Adrenal gland (tissue), 5 donors: ENCODE measurements at regions not wholly inside any gene's neighbourhood (a gene's known extent, or its start where the extent isn't known, plus 50 kb on each side); places are given as distances from the start of the nearest gene placed in this dataset.

ENCODE experiments used
- POLR2A ChIP-seq, 2 donors: fragments of 450-650 bp; IDR thresholded peaks; one replicate each; pipeline ENCODE4 v1.6.1; 2017; ENCODE audit warnings: antibody characterized with exemption in 2 of 2, mild to moderate bottlenecking in 2 of 2, moderate library complexity in 1 of 2
- TF ChIP-seq, protein P1 (sequence below), 6 experiments: fragments of 450-650 bp in 4 of 6; fragments of 200-600 bp in 2 of 6; sonication (generic) in 1 of 6; IDR thresholded peaks; 1 replicate in 5 of 6; 2 replicates in 1 of 6; pipeline versions ENCODE4 v1.5.1 to v1.8.0; 2016 to 2021; ENCODE audit warnings: antibody characterized with exemption in 6 of 6, mild to moderate bottlenecking in 2 of 6, moderate library complexity in 1 of 6
- donor health status: DM: no; HTN: no; CAD: no.

- TF ChIP-seq, protein P1, sequence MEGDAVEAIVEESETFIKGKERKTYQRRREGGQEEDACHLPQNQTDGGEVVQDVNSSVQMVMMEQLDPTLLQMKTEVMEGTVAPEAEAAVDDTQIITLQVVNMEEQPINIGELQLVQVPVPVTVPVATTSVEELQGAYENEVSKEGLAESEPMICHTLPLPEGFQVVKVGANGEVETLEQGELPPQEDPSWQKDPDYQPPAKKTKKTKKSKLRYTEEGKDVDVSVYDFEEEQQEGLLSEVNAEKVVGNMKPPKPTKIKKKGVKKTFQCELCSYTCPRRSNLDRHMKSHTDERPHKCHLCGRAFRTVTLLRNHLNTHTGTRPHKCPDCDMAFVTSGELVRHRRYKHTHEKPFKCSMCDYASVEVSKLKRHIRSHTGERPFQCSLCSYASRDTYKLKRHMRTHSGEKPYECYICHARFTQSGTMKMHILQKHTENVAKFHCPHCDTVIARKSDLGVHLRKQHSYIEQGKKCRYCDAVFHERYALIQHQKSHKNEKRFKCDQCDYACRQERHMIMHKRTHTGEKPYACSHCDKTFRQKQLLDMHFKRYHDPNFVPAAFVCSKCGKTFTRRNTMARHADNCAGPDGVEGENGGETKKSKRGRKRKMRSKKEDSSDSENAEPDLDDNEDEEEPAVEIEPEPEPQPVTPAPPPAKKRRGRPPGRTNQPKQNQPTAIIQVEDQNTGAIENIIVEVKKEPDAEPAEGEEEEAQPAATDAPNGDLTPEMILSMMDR (IDR thresholded peaks at IDR 0.05) = no peak
- TF ChIP-seq POLR2A (IDR thresholded peaks at IDR 0.05) = no peak
Observed at GRCh38 chr10:18861382-18861781, 187.2 kb upstream of the MALRD1 start.
